Ishikawa (cell line): ENCODE measurements at regions not wholly inside any gene's neighbourhood (a gene's known extent, or its start where the extent isn't known, plus 50 kb on each side); places are given as distances from the start of the nearest gene placed in this dataset.

Source experiments
- NFIC ChIP-seq: IDR thresholded peaks from 2 replicates; pipeline ENCODE4 v1.6.1; 2012
- TAF1 ChIP-seq: IDR thresholded peaks from 2 replicates; pipeline ENCODE4 v1.6.1; 2012; ENCODE audit warnings: low read depth, mild to moderate bottlenecking

- TF ChIP-seq TAF1 (no peak), NFIC (no peak)
Measured at GRCh38 chr7:17665029-17665428, 275.3 kb downstream of the SNX13 start.
